Spleen (tissue), 11 donors: ENCODE measurements at regions not wholly inside any gene's neighbourhood (a gene's known extent, or its start where the extent isn't known, plus 50 kb on each side); places are given as distances from the start of the nearest gene placed in this dataset.

Experiments
- DNase-seq: peaks from one replicate; pipeline ENCODE4 v3.0.0-alpha.2; 2020
- H3K27ac ChIP-seq, 8 donors: fragments of 200-600 bp; sonication (generic) in 7 of 8; 1 replicate in 4 of 8; 2 replicates in 4 of 8; pipeline versions ENCODE4 v1.5.0 to v1.8.0; 2016 to 2021; ENCODE audit warnings: inconsistent platforms in 4 of 8, mild to moderate bottlenecking in 4 of 8, moderate library complexity in 1 of 8
- H3K27me3 ChIP-seq, 7 donors: fragments of 200-600 bp; sonication (generic) in 6 of 7; replicated peaks in 1 of 7; 1 replicate in 4 of 7; 2 replicates in 3 of 7; pipeline versions ENCODE4 v1.5.0 to v1.8.0; 2016 to 2021; ENCODE audit warnings: inconsistent platforms in 3 of 7, mild to moderate bottlenecking in 1 of 7
- H3K36me3 ChIP-seq, 6 donors: fragments of 200-600 bp; sonication (generic) in 5 of 6; 1 replicate in 4 of 6; 2 replicates in 2 of 6; pipeline versions ENCODE4 v1.5.0 to v1.8.0; 2016 to 2021; ENCODE audit warnings: inconsistent platforms in 2 of 6
- H3K4me1 ChIP-seq, 6 donors: fragments of 200-600 bp; sonication (generic) in 5 of 6; 1 replicate in 3 of 6; 2 replicates in 3 of 6; pipeline versions ENCODE4 v1.5.0 to v1.8.0; 2016 to 2021; ENCODE audit warnings: inconsistent platforms in 3 of 6
- H3K4me3 ChIP-seq, 8 donors: fragments of 200-600 bp; sonication (generic) in 7 of 8; 1 replicate in 4 of 8; 2 replicates in 4 of 8; pipeline versions ENCODE4 v1.5.0 to v1.8.0; 2016 to 2021; ENCODE audit warnings: inconsistent platforms in 4 of 8, mild to moderate bottlenecking in 4 of 8, moderate library complexity in 2 of 8
- H3K9me3 ChIP-seq, 8 donors: fragments of 200-600 bp; sonication (generic) in 7 of 8; 1 replicate in 4 of 8; 2 replicates in 4 of 8; pipeline versions ENCODE4 v1.5.0 to v1.8.0; 2016 to 2021; ENCODE audit warnings: inconsistent platforms in 4 of 8
- POLR2A ChIP-seq, 3 donors: fragments of 450-650 bp; IDR thresholded peaks; one replicate each; pipeline ENCODE4 v1.5.1; 2017; ENCODE audit warnings: antibody characterized with exemption in 3 of 3, mild to moderate bottlenecking in 1 of 3
- POLR2AphosphoS5 ChIP-seq, 3 donors: sonication (generic); formaldehyde crosslinking; IDR thresholded peaks; one replicate each; pipeline ENCODE4 v1.5.1; 2017; ENCODE audit warnings: antibody characterized with exemption in 3 of 3
- WGBS, 5 donors: extraction: QIAGEN DNeasy Blood & Tissue Kit in 3 of 5; methylation state at CpG; one replicate each; pipeline versions ENCODE4 v1.1.5 to v1.1.7; 2013 to 2018; 5-methylcytosine and 5-hydroxymethylcytosine counted together
- intact Hi-C: fragments of 100-400 bp; cut with DNase I; formaldehyde crosslinking; loops from one replicate; pipeline ENCODE4 v1.15.0; 2023; ENCODE audit warnings: low total_unique reads
- TF ChIP-seq, protein P1 (sequence below), 11 experiments: fragments of 200-600 bp in 7 of 11; fragments of 450-650 bp in 4 of 11; sonication (generic) in 4 of 11; IDR thresholded peaks in 8 of 11; conservative IDR thresholded peaks in 3 of 11; 1 replicate in 7 of 11; 2 replicates in 4 of 11; pipeline versions ENCODE4 v1.4.0 to v1.8.0; 2016 to 2021; ENCODE audit warnings: antibody characterized with exemption in 11 of 11, inconsistent platforms in 4 of 11, mild to moderate bottlenecking in 1 of 11
- donor health status: healthy with polysubstance abuse.
- donor health status: DM: no; HTN: no; CAD: no; lungs with moderate emphysema.
- donor health status: DM: no; HTN: no; CAD: no.
- donor health status: Bipolar disorder and iron deficiency.
- donor health status: healthy.
- donor health status: DM: no; HTN: no; CAD: no.
- donor health status: DM: yes; HTN: yes; CAD: no.

DNA sequence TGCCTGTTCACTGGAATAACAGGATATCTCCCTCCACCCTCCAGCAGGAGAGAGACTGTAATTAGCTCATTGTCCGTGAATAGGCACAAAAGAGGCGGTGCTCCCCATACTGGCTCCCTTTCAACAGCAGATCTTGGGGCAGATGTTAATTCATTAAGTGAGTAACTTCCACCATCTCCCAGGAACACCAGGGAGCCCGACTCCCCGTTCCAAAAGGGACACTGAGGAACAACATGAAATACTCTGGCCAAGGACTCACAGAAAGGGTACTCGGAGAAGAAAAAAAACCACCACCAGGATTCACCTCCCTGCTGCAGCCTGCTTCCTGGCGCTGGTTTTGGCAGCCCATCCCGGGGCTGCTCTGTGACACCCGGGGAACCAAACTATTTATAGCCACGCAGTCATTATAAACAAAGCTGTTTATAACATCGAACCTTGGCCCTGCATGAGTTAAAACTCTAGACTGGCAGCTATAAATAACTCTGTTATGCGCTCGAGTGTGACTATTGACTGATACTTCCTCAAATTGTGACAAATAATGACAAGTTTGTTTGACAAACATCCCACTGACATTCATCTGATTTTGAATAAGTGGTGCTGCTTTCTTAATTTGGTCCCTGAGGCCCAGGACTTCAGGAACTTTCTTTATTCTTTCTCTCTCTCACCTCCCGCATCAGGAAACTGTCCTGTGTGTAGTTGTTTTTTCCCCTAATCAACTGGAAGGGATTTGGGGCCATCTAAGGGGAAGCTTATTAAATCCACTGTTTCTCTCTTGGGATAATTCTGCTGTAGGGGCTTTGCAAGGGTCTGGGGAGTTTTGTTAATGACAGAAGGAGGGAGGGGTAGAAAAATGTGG, 521.6 kb downstream of the CD83 start:
- peak overlapping the region; percentile 59 to 83 (median 74) for H3K27ac ChIP-seq
- H3K4me1 ChIP-seq = peaks cover 48 to 87% (median 69%) of the 10 kb centered on the region in 6 donors
- DNase-seq = no peak
- intact Hi-C loops = no loop called here
- peak overlapping the region in 3 of 8 donors; percentile 9 to 52 (median 15) for H3K4me3 ChIP-seq
- TF ChIP-seq, protein P1, sequence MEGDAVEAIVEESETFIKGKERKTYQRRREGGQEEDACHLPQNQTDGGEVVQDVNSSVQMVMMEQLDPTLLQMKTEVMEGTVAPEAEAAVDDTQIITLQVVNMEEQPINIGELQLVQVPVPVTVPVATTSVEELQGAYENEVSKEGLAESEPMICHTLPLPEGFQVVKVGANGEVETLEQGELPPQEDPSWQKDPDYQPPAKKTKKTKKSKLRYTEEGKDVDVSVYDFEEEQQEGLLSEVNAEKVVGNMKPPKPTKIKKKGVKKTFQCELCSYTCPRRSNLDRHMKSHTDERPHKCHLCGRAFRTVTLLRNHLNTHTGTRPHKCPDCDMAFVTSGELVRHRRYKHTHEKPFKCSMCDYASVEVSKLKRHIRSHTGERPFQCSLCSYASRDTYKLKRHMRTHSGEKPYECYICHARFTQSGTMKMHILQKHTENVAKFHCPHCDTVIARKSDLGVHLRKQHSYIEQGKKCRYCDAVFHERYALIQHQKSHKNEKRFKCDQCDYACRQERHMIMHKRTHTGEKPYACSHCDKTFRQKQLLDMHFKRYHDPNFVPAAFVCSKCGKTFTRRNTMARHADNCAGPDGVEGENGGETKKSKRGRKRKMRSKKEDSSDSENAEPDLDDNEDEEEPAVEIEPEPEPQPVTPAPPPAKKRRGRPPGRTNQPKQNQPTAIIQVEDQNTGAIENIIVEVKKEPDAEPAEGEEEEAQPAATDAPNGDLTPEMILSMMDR (IDR thresholded peaks at IDR 0.05 in 8 of 11, conservative IDR thresholded peaks at IDR 0.05 in 3 of 11) = peak in 3 of 11 experiments; percentile 6 to 25 (median 24)
- TF ChIP-seq POLR2A (IDR thresholded peaks at IDR 0.05) = no peak
- peak in 2 of 3 donors; percentile 22 to 25 for TF ChIP-seq POLR2AphosphoS5 (IDR thresholded peaks at IDR 0.05)
- no peaks in the 10 kb centered on the region for H3K9me3 ChIP-seq
- H3K36me3 ChIP-seq = no peaks in the 10 kb centered on the region
- H3K27me3 ChIP-seq = no peaks in the 10 kb centered on the region
- WGBS, 5 donors = 10 to 13% (median 12%) methylated on average over 13 of the region's 13 CpGs

DNA sequence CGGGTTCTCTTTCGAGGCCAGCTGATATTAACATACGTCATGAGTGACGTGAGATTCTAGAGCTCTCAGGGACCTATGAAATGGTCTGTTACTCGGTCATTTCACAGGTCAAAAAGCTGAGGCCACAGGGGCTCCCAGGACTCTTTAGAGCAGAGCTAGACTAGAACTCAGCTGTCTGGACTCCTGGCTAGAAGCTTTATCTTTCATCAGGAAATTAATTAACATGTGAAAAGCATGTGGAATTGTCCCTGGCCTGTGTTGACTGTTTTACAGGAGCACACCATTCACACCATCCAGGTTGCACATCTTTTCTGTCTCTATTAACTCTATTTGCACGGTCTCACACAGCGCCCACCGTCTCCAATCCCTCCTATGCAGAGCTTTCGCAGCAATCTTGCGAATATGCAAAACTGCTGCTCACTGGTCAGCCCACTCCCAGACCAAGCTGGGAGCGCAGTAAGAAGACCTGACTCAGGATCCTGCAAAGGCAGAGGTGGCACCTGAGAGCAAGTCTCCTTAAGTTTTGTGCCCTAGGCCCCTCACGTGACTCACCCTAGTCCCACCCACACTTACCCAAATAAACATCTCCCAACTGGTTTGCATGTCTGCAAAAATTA, 522.5 kb downstream of the CD83 start:
- Histone ChIP-seq H3K36me3 (no peaks in the 10 kb centered on the region), H3K27me3 (no peaks in the 10 kb centered on the region), H3K4me1 (peaks cover 42 to 77% (median 60%) of the 10 kb centered on the region in 6 donors), H3K4me3 (no peak overlapping the region), H3K9me3 (no peaks in the 10 kb centered on the region), H3K27ac (peak overlapping the region in 5 of 8 donors; percentile 70 to 83 (median 78))
- intact Hi-C loops = no loop called here
- TF ChIP-seq POLR2AphosphoS5 (IDR thresholded peaks at IDR 0.05) = no peak
- TF ChIP-seq, protein P1 (IDR thresholded peaks at IDR 0.05 in 8 of 11, conservative IDR thresholded peaks at IDR 0.05 in 3 of 11) = no peak
- no peak for TF ChIP-seq POLR2A (IDR thresholded peaks at IDR 0.05)
- 91 to 95% (median 94%) methylated on average over 12 of the region's 12 CpGs for WGBS, 5 donors
- no peak for DNase-seq

DNA sequence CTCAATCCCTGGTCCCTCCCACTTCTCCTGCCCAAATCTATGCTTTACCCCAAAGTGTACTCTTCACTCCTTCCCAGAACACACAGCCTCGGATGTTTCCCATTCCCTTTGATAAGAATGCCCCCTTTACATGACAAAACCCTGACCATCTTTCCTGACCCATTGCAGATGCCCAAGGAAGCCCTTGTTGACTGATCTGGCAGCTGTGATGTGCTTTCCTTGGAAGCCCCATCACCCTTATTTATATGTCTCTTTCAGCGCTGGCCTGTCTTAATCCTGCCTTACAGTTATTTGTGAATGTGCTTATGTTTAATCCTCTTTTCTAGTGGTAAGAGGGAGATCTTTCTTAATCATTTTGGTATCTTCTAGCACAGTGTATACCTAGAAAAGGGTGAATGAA, 523.1 kb downstream of the CD83 start:
- H3K27me3 ChIP-seq = no peaks in the 10 kb centered on the region
- H3K36me3 ChIP-seq = no peaks in the 10 kb centered on the region
- H3K4me1 ChIP-seq = peaks cover 37 to 72% (median 55%) of the 10 kb centered on the region in 6 donors
- no peak overlapping the region for H3K4me3 ChIP-seq
- 87 to 94% (median 89%) methylated on average over 2 of the region's 2 CpGs for WGBS, 5 donors
- H3K27ac ChIP-seq = peak overlapping the region in 2 of 8 donors; percentile 78 to 83
- no peak for DNase-seq
- TF ChIP-seq, protein P1 (IDR thresholded peaks at IDR 0.05 in 8 of 11, conservative IDR thresholded peaks at IDR 0.05 in 3 of 11) = no peak
- TF ChIP-seq POLR2A (IDR thresholded peaks at IDR 0.05) (no peak), POLR2AphosphoS5 (IDR thresholded peaks at IDR 0.05) (no peak)
- intact Hi-C loops = no loop called here
- H3K9me3 ChIP-seq = no peaks in the 10 kb centered on the region
